ENCODE measurements at regions not wholly inside any gene's neighbourhood (a gene's known extent, or its start where the extent isn't known, plus 50 kb on each side); places are given as distances from the start of the nearest gene placed in this dataset.

DNA sequence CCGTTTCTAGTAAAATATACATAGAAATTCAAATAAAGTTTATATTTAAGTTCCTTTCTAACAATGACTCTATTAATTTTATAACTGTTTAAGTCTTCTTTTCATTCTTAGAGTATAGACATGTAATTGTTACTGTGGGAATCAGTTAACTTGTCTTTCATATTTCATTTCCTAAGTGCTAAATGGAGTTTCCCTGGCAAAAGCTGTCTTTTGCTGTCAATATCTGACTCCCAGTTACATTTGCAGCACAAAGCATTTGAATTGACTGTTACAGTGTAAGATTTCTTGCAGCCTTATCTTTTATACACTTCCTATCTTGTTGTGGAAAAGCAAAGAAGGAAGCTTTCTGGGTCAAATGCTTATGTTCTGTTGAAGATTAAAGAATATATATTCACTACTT lies 1026.3 kb downstream of the CDH9 start:
- H3K27ac ChIP-seq (ENCODE audit: insufficient read depth, low read depth, low read length) = no peak overlapping the region
- intact Hi-C loops (cut with micrococcal nuclease) (no loop called here), dilution Hi-C loops (cut with MboI; ENCODE audit: extremely low pct_ligation_motif_present, low sequenced_read_pairs) (no loop called here)
- H3K4me2 ChIP-seq (ENCODE audit: insufficient read depth, low read length) = no peak overlapping the region
- H4K20me1 ChIP-seq (replicated peaks; ENCODE audit: control insufficient read depth, extremely low read depth, insufficient read depth, low read length) = no peaks in the 10 kb centered on the region
- no peak for DNase-seq (ENCODE audit: low read depth, low spot score)
- no TSS peak for BruUV-seq (replicated peaks)
- no peak for FAIRE-seq
- no peaks in the 10 kb centered on the region for H3K9me3 ChIP-seq (replicated peaks; ENCODE audit: control insufficient read depth, insufficient read depth, low read length)
- H3K9me1 ChIP-seq (replicated peaks; ENCODE audit: control insufficient read depth, extremely low read depth, insufficient read depth, low read length) = no peaks in the 10 kb centered on the region
- H3K79me2 ChIP-seq (ENCODE audit: control insufficient read depth, insufficient read depth, low read length) = no peaks in the 10 kb centered on the region
- POLR2A ChIA-PET = no interaction called here
- H3K27me3 ChIP-seq (ENCODE audit: control insufficient read depth in 2 of 2, insufficient read depth in 2 of 2, low read length in 2 of 2) = no peaks in the 10 kb centered on the region
- no peak overlapping the region for H3K4me3 ChIP-seq (replicated peaks in 1 of 3; ENCODE audit: insufficient read depth in 1 of 3, low read depth in 1 of 3, low read length in 3 of 3)
- TF ChIP-seq CTCF (IDR thresholded peaks at IDR 0.05; ENCODE audit: extremely low read depth in 1 of 2, insufficient read depth in 1 of 2, low read depth in 1 of 2, low read length in 2 of 2) = no peak
- no peak for TF ChIP-seq JUN (IDR thresholded peaks at IDR 0.05; ENCODE audit: borderline replicate concordance, insufficient read depth, insufficient read length, low read depth)
- TF ChIP-seq GATA2 (IDR thresholded peaks at IDR 0.05; ENCODE audit: insufficient read depth, insufficient read length, low read depth, low read length) = no peak
- TF ChIP-seq EZH2 (IDR thresholded peaks at IDR 0.05; ENCODE audit: borderline replicate concordance, low read depth, low read length, severe bottlenecking) = no peak
- TF ChIP-seq MYC (IDR thresholded peaks at IDR 0.05; ENCODE audit: low read depth, low read length) = no peak
- TF ChIP-seq POLR2A (IDR thresholded peaks at IDR 0.05; ENCODE audit: low read depth, low read length) = no peak
- TF ChIP-seq FOS (IDR thresholded peaks at IDR 0.05; ENCODE audit: borderline replicate concordance, insufficient read depth, low read length) = no peak
- TF ChIP-seq POLR2AphosphoS5 (IDR thresholded peaks at IDR 0.05; ENCODE audit: insufficient read depth, low read depth, low read length) = no peak
- TF ChIP-seq, protein P1, sequence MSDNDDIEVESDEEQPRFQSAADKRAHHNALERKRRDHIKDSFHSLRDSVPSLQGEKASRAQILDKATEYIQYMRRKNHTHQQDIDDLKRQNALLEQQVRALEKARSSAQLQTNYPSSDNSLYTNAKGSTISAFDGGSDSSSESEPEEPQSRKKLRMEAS (IDR thresholded peaks at IDR 0.05; ENCODE audit: insufficient read depth, insufficient read length) = no peak
- no peaks in the 10 kb centered on the region for H3K36me3 ChIP-seq (ENCODE audit: control insufficient read depth in 2 of 2, extremely low read depth in 1 of 2, insufficient read depth in 2 of 2, low read length in 2 of 2)
- H3K9ac ChIP-seq (replicated peaks; ENCODE audit: extremely low read depth, insufficient read depth, low read length) = no peak overlapping the region
- no peaks in the 10 kb centered on the region for H3K4me1 ChIP-seq (ENCODE audit: control insufficient read depth, extremely low read depth, insufficient read depth, low read length)
- CTCF ChIA-PET = no interaction called here
- no peak overlapping the region for H2AFZ ChIP-seq (ENCODE audit: low read depth, low read length)
